Skeletal muscle cell (primary cell): ENCODE measurements at regions not wholly inside any gene's neighbourhood (a gene's known extent, or its start where the extent isn't known, plus 50 kb on each side); places are given as distances from the start of the nearest gene placed in this dataset.

Experiments
- DNase-seq: peaks from one replicate; pipeline ENCODE4 v3.0.0-alpha.2; 2010; ENCODE audit warnings: low read depth
- H3K4me3 ChIP-seq: 2 replicates; pipeline ENCODE4 v1.5.1; 2011; ENCODE audit warnings: low read depth, mild to moderate bottlenecking, control low read depth, low read length, moderate library complexity

DNA sequence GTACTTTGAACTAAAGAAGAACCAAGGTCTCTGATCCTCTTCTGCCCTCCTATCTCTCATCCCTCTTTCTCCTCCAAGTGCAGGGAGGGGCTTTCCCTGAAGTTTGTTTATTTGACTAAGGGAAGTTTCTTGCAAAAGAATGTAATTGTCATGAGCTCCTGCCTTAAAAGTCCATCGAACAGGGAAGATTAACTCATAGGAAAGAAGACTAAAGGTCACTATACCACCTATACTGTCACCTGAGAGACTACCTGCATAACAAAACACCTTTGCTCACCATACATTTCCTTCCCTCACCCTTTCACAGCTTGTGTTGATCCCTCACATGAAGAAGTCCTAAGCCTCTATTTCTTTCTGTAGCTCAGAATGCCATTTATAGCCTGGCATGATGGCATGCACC, 59.4 kb upstream of the C4orf54 start:
- no peak overlapping the region for H3K4me3 ChIP-seq
- DNase-seq: no peak

- DNase-seq: no peak
- H3K4me3 ChIP-seq: no peak overlapping the region
These were observed 57.7 kb upstream of the C4orf54 start for GRCh38 chr4:99715286-99715685.

GRCh38 chr4:99714179-99714578, 56.6 kb upstream of the C4orf54 start:
- H3K4me3 ChIP-seq: no peak overlapping the region
- DNase-seq: no peak

DNA sequence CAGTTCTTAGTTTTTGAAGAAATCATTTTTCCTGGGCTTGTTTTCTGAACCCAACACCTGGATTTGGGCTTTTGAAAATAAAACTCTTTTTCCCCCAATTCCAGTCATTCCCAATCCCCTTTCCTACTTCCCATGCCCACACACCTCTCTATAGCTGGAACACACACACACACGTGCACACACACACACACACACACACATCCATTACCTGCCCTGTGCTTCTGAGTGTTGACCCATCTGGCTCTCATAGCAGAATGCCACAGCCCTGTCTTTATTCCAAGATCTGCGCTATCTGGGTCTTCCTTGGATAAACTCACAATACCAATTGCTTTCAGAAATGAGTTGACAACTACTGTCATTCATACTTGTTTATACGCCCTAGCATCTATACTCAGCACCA, 54.9 kb upstream of the C4orf54 start:
- no peak overlapping the region for H3K4me3 ChIP-seq

DNA sequence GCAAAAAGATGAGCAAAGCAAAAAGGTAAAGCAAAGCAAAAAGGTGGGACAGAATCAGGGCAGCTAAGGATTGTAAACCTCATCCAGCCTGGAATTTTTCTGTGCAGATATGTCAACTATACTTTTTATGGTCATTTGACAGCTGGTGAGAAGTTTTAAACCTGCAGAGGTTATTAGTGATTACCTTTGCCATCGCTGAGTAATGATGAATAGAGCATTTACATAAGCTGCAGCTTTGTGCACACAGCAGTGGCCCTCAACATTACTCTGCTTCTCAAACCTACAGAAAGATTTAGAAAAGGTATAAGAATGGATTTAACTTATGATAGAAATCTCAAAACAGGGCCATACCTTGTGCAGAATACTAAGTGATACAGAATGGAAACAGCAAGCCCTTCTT, 54.5 kb upstream of the C4orf54 start:
- DNase-seq: no peak
- H3K4me3 ChIP-seq: no peak overlapping the region

More for the DNA sequence above, 54.9 kb upstream of the C4orf54 start:
- DNase-seq: no peak

DNA sequence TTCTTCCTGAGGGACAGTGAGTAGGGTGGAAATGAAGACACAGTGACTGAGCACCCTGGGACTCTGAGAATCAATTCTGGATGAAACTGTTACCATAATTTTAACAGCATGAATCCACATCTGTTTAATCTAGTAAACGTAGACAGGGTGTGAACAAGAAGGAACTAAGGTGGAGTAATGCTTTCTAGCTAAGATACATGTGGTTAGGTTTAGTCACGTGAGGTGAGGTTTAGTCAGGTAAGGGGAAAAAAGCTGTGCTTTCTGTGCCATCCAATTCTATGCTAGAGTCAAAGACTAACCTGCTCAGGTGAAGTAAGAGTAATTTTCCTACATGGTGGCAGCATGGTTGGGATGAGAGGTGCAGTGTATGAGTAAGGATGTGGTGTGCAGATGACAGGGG, 54.0 kb upstream of the C4orf54 start:
- no peak for DNase-seq
- no peak overlapping the region for H3K4me3 ChIP-seq

GRCh38 chr4:99710681-99711345, 53.2 kb upstream of the C4orf54 start:
- no peak overlapping the region for H3K4me3 ChIP-seq
- DNase-seq: no peak

- DNase-seq: no peak
- H3K4me3 ChIP-seq: no peak overlapping the region
These were observed 52.4 kb upstream of the C4orf54 start for GRCh38 chr4:99710020-99710419.

DNA sequence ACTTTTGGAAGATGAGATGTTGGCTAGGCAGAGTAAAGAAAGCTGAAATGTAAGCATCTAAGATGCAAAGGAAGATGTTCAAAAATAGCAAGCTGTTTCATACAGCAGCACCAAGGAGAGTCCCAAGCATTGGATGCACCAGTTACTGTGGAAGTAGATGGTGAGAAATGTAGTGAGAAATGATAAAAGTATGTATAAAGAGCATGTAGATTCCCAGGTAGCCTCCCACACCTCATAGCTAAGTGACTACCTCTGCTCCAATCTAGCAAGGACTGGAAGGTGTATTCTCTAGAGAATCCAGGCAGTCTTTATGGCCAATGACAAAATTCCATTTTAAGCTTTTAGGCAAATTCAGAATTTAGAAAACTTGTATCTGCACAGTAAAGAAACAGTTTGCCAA, 50.9 kb upstream of the C4orf54 start:
- DNase-seq: no peak
- H3K4me3 ChIP-seq: no peak overlapping the region
